Tibial nerve (tissue), 3 donors: ENCODE measurements at regions not wholly inside any gene's neighbourhood (a gene's known extent, or its start where the extent isn't known, plus 50 kb on each side); places are given as distances from the start of the nearest gene placed in this dataset.

ENCODE experiments used
- POLR2A ChIP-seq, 2 donors: fragments of 450-650 bp; IDR thresholded peaks; one replicate each; pipeline ENCODE4 v1.6.1; 2017; ENCODE audit warnings: antibody characterized with exemption in 2 of 2, mild to moderate bottlenecking in 2 of 2, moderate library complexity in 2 of 2
- TF ChIP-seq, protein P1 (sequence below), 5 experiments: fragments of 200-600 bp in 3 of 5; fragments of 450-650 bp in 2 of 5; sonication (generic) in 3 of 5; IDR thresholded peaks; one replicate each; pipeline ENCODE4 v1.5.1; 2016 to 2019; ENCODE audit warnings: antibody characterized with exemption in 5 of 5, mild to moderate bottlenecking in 3 of 5, moderate library complexity in 2 of 5

DNA sequence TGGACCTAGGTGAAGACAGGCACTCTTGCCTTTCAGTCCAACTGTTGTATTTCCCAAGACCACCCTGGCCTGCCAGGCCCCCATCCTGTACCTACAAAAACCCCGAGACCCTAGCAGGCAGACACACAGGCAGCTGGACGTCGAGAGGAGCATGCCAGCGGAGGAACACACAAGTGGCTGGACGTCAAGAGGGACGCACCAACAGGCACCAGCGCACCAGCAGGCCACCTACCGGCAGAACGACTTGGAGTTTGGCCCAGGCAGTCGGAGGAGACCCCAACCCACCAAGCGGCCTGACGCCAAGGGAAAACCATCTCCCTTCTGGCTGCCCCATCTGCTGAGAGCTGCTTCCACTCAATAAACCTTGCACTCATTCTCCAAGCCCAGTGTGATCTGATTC is 1883.4 kb upstream of the RAG2 start:
- TF ChIP-seq, protein P1, sequence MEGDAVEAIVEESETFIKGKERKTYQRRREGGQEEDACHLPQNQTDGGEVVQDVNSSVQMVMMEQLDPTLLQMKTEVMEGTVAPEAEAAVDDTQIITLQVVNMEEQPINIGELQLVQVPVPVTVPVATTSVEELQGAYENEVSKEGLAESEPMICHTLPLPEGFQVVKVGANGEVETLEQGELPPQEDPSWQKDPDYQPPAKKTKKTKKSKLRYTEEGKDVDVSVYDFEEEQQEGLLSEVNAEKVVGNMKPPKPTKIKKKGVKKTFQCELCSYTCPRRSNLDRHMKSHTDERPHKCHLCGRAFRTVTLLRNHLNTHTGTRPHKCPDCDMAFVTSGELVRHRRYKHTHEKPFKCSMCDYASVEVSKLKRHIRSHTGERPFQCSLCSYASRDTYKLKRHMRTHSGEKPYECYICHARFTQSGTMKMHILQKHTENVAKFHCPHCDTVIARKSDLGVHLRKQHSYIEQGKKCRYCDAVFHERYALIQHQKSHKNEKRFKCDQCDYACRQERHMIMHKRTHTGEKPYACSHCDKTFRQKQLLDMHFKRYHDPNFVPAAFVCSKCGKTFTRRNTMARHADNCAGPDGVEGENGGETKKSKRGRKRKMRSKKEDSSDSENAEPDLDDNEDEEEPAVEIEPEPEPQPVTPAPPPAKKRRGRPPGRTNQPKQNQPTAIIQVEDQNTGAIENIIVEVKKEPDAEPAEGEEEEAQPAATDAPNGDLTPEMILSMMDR (IDR thresholded peaks at IDR 0.05) = no peak
- TF ChIP-seq POLR2A (IDR thresholded peaks at IDR 0.05) = no peak
